Caki2 (cell line): ENCODE measurements at regions not wholly inside any gene's neighbourhood (a gene's known extent, or its start where the extent isn't known, plus 50 kb on each side); places are given as distances from the start of the nearest gene placed in this dataset.

Source experiments
- DNase-seq: peaks from one replicate; pipeline ENCODE4 v3.0.0-alpha.2; 2015; ENCODE audit warnings: low read depth
- in situ Hi-C: cut with HindIII; loops from 2 replicates; pipeline ENCODE4 v1.10.0; 2016; ENCODE audit warnings: low sequenced_read_pairs, low pct_unique_long_range_greater_than_20kb, mixed read lengths

- in situ Hi-C loops = no loop called here
- DNase-seq = no peak
Measured at GRCh38 chr18:30929718-30930117, 112.8 kb downstream of the DSC3 start.

- in situ Hi-C loops = no loop called here
- no peak for DNase-seq
Measured at GRCh38 chr18:30929065-30929464, 113.5 kb downstream of the DSC3 start.

DNA sequence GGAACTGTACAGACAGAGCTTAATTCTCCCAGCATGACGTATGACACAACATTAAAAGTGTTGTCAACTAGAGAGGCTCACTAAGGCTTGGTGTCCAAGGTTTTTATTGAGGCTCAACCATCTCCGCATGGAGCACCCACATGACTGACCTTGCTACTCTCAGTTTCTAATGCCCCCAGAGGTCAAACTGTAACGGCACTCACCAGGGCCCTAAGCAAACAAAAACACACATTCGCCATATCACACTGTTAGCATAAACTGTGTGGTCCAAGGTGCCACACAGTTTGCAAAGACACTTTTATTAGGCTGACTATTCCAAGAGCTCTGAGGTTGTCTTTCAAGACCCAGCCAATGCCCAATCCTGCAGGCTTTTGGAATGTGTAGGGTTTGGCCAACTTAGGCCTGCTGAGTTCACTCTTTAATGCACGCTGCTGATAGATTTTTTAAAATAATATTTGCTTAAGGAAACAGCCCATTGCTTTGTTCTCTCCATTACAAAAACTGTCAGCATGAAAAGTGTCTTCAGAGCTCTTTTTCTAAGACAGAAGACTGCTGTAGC lies 114.9 kb downstream of the DSC3 start:
- in situ Hi-C loops = no loop called here
- DNase-seq = no peak

DNA sequence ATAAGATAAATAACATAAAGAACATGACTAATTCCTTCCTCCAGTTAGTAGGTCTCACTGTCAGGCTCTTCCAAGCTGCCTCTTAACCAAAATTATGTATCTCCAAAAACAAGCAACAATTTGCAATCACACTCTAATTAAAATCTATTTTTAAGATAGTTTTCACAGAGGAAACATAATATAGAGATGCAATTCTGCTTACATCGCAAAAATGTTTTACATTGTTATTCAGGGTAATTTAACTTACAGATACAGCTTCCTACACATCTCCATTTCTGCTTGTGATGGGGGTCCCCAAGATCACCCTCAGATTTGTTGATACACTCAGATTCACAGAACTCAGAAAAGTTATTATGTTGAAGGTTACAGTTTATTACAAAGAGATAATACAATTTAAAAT lies 115.5 kb downstream of the DSC3 start:
- DNase-seq = no peak

DNA sequence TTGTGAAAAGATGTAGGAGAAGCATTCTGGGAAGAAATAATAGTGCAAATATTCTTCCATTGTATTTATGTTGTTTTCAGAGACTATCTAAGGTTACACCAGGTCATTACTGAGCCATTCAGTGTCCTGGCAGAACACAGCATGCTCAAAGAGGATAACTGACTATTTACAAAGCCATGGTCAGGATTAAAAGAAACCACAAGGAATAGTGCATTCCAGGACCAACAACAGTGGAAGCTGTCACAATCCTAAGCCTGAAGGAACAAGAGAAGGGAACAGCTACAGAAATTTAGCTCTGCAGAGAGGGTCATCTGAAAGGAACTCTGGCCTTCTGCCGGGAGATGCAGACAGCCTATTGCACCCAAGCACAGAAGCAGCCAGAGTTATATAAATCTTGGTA lies 116.7 kb downstream of the DSC3 start:
- no peak for DNase-seq
- in situ Hi-C loops = no loop called here

More for the DNA sequence above, 115.5 kb downstream of the DSC3 start:
- in situ Hi-C loops = no loop called here

GRCh38 chr18:30920757-30921156 lies 121.8 kb downstream of the DSC3 start:
- DNase-seq = no peak
- in situ Hi-C loops = no loop called here

GRCh38 chr18:30920351-30920750 lies 122.2 kb downstream of the DSC3 start:
- in situ Hi-C loops = no loop called here
- no peak for DNase-seq

DNA sequence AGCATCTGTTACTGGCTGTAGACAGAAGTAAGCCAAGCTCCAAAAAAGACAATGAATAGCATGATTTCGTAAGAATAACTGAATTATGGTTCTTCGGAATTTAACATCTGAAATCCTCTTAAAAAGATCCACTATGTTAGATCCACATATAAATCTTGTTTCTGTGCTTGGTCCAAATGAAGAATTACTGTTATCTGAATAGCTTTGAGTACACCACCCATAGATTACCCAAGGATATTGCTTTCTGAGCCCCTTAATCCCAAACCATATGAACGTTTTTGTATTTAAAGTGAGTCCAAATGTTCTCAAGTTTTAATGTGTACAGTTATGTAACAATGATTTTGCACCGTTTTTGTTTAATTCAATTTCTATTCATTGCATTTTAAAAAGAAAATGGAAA lies 124.9 kb downstream of the DSC3 start:
- DNase-seq = no peak
- in situ Hi-C loops = no loop called here

- in situ Hi-C loops = no loop called here
- peak; percentile 6 for DNase-seq
Measured at GRCh38 chr18:30915336-30915988, 127.1 kb downstream of the DSC3 start.

GRCh38 chr18:30908381-30908780 lies 134.2 kb downstream of the DSC3 start:
- in situ Hi-C loops = no loop called here
- no peak for DNase-seq

GRCh38 chr18:30903566-30903965 lies 139.0 kb downstream of the DSC3 start:
- peak; percentile 31 for DNase-seq
- in situ Hi-C loops = no loop called here

DNA sequence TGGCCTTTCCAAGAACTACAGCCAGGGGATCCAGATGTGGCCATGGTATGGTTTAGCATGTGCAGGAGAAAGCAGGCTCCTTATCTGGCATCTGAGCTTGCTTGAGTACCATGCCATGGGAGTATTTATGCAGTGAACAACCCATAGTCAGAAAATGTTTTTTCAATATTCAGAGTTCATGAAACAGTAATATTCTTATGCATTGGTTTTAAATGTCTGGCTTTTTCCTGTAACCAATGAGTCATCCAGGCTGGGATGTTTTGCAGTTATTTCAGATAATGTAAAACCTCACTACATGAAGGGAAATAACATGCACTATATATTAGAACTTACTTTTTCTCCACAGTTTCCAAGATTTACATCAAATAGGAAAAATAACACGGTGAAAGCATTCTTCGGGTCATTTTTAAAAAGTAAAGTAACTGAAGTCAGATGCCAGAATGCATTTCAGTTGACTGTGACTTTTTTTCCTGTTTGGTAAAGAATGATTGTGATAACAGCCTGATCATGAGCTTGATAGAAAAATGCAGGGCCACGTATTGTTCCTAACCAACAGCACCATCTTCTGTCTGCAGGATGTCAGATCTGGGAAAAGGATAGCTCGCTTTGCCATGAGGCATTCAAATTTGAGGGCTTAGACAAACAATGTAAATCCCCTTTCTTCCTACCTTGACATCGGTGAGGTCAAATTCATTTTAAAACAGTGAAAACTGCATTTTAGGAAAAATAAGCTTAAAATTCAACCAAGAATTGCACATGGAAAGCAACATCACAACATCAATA lies 152.8 kb downstream of the DSC3 start:
- in situ Hi-C loops = no loop called here

DNA sequence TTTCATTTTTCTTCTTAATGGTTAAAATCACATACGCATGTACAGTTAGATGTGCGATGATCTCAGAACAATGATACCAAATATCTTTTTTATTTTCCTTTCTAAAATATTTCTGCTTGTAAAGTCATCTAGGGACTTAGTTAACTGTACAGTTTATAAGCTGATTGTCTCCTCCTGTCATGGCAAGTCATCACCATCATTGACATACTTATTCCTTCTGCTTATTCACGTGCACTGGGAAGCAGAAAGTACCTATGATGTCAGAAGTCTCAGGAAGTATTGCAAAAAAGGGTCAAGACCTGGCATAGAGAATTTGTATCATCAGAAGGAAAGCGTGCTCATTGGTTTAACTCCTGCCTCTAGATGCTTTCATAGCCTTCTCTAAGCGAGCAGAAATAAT lies 154.2 kb downstream of the DSC3 start:
- DNase-seq = no peak
- in situ Hi-C loops = no loop called here

More for the DNA sequence above, 152.8 kb downstream of the DSC3 start:
- DNase-seq = no peak

- DNase-seq = no peak
- in situ Hi-C loops = no loop called here
Measured at GRCh38 chr18:30886998-30887397, 155.5 kb downstream of the DSC3 start.

DNA sequence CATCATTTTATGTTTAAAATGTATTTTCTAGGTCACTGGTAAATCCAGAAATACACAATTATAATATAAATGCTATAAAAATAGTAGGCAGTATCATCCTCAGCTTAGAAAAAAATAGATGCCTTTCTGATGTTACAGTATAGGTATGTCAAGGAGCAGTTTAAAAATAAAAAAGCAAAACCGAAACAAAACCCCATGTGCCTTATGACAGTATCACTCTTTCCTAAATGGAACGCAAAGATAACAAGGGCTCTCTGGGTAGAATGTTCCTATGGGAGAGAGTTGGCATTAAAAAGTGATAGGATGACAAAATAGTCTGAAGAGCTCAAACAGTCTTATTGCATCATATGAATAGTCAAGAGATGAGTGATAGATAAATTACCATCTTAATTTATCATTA lies 172.1 kb downstream of the DSC3 start:
- no peak for DNase-seq
- in situ Hi-C loops = no loop called here

- in situ Hi-C loops = no loop called here
- DNase-seq = no peak
Measured at GRCh38 chr18:30862900-30863299, 179.6 kb downstream of the DSC3 start.

DNA sequence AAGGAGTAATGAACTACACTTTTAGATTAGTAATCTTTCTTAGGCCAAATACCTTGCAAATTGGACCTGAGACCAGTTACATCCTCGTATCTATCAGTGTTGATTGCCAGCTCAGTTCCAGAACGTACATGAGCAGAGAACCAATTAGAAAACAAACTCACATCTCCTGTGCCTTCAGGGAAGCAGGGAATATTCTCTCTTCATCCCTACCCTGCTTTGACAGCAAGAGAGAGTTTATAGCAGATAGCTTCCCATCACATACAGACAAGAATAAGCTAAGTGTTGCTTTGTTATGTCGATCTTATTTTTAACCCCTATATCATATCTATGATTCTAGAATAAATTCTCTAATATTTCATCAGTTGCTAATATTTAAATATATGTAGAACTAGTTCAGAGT lies 181.8 kb downstream of the DSC3 start:
- in situ Hi-C loops = no loop called here
- no peak for DNase-seq

DNA sequence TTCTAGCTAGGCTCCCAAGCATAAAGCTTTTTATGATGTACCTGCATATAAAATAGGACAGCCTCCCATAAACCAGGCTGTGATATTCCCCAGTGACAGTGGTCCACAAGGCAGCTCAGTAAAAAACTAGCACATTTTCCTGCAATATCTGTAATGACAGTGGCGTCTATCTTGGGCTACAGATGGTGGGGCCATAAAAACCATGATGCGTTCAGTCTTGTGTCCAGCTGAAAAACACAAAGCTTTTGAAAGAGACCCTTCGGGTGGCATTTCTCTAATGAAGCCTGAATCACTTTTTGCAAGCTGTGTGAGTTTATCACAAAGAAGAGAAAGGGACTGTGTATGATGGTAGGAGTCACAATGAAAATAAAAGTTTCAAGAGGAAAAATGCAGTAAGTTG lies 183.5 kb downstream of the DSC3 start:
- no peak for DNase-seq
- in situ Hi-C loops = no loop called here

- no peak for DNase-seq
- in situ Hi-C loops = no loop called here
Measured at GRCh38 chr18:30858560-30858959, 184.0 kb downstream of the DSC3 start.

DNA sequence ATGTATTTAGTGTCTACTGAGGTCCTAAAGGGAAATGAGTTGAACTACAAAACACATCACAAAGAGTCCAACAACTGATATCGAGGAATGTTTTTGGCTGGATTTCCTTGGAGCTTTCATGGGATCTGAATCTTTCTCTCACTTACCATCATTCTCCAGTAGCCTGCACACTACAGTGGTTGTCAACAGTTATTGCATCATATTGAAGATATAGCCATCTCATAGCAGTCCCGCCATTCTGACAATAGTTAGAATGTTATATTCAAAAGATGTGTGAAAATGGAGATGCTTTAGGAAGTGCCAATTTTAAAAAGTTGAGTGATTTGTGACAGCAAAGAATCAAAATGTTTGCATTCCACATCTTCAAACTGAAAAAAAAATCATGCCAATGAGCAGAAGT lies 186.8 kb downstream of the DSC3 start:
- no peak for DNase-seq
- in situ Hi-C loops = no loop called here
